Inferior parietal cortex (tissue), 1 donor: ENCODE measurements at regions not wholly inside any gene's neighbourhood (a gene's known extent, or its start where the extent isn't known, plus 50 kb on each side); places are given as distances from the start of the nearest gene placed in this dataset.

Experiments
- DNase-seq: peaks from one replicate; pipeline ENCODE4 v3.0.0-alpha.2; 2016; ENCODE audit errors: extremely low spot score

DNA sequence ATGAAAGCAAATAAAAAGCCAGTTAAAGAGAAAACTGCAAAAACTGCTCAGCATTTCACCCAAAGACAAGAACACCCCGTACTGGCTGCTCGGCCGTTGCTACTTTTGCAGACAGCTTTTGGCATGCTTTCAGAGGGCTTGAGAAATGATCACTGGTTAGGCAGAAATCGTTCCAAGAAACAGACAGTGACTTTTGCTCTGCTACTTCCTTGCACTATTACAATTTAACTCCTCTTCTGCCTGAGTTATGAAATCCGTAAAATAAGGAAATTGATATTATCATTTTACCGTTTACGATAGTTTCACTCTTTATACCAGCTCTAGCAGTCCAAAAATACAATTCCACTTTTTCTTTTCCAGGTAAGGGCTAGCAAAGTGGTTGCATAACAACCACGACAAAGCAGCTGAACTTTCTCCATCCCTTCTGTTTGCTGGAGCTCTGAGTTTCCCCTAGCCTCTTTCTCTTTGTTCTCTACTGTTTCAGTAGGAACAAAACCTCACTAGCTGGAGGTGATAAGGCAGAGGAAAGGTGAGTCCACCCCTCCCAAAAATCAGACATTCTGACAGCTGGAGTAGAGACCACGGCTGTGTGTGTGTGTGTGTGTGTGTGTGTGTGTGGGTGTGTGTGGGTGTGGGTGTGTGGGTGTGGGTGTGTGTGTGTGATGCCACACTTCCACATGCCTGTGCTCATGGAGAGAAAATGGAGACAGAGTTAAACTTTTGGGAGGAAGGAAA is 191.8 kb upstream of the RREB1 start:
- DNase-seq: peak; percentile 65

DNA sequence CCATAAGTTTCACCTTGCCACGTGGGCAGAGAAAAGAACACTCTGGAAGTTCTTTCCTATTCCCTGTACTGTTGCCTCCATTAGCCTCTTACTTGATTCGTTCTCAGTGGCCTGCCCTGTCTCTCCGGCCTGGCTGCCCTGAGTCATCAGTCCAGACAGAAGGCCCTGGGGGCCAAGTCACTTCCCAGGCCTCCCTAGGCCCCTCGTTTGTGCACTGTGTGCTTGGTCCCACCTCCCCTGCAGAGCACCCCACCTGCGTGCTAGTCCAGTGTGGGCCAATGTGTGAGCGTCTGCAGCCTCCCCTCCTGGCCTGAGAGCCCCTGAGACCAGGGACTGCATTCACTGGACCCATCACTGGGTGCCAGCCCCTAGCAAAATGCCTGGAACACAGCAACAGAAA is 191.2 kb upstream of the RREB1 start:
- DNase-seq: no peak

DNA sequence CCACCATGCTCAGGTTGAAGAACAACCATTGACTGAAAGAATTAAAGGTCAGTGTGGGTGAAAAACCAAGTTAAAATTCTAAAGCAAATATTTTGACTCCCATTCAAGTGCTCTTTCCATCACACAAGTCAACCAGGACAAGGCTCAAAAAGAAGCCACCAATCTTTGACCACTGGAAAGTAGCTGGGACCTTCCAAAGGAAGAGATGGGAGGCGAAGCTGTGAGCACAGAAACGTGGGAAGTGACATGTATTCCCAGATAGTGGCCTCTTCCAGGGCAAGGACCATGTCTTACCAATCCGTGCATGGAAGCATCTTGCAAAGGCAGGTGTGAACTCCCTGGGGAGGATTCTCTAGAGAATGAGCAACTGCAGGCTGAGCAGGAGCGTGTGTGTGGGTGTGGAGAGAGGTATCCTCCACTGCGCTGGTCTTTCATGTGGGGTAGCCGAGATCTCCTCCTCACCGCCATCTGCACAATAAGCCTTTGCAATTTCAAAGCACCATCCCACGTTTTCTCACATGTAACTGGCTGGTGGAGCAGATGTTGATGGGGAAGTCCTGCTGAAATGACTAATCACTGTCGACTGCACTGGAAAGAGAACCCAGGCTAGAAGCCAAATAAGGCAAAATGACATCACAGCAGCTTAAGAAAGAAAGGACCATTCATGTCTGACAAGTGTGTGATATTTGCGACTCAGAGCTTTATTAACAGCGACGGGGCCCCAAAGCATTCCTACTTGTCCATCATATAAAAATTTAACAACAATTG is 189.4 kb upstream of the RREB1 start:
- peak; percentile 60 for DNase-seq

DNA sequence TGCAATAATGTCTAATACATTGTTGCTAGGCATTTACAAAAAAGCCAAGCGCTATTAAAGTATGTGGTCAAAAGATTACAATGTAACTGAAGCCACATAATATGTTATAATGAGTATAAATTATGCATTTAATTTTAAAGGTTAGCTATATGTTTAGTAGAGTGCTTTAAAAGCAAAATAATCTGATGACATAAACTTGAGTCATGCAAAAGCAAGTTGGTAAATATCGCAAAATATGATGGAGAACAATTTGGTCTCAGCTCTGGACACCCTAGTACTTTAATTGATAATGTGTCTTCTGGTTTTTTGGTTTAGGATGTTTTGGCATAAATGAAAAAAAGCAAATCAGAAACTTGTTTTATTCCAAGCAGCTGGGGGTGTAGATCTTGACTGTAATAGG is 188.6 kb upstream of the RREB1 start:
- DNase-seq: no peak

DNA sequence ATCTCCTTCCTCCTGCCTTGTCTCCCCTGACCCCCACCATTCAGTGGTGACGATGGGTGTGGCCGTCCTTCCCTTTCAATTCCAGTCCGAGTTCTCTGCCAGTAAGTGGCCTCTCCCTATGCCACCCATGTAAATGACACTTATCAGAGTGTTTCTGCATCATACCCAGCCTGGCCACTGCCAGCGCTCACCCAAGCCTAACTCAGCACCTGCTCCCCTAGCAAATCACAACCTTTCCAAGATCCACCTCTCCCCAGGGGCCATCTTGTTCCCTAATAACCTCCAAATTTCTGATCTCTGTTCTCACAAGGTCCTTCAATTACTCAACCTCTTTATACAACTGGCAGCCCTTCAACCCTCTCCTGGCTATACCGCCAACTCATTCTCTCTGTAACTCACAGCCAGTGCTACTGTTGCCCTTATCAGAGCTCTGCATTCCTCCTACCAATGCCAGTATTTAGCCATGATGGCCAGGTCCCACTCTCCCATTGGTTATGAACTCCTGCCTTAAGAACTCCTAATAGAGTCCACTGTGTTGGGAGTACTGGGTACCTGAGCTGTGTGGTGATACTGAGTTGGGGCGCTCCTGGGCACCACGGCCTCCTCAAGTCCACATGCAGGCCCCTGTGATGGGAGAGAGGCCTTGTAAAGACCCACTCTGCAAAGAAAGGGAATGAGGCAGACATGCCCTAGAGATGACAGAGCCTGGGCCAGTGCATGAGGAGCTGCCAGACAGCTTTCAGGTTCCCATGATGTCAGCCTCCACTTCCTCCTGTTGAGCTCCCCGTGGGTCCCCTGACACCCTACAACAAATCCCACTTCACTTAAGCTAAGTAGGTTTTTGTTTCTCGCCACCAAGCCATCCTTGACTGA is 187.4 kb upstream of the RREB1 start:
- no peak for DNase-seq

DNA sequence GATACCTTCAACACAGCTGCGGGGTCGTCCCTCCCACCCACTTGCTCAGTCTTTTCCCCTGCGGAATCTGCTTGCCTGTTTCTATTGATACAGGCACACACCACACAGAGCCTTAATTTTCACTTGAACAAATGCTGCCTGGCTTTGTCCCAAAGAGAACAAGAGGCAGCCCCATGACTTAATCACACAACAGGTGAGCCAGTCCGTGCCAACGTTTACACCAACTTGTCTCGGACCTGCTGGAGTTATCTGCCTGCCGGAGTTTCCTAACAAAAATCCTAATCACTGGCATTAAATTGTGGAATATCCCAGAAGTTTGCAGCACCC is 186.8 kb upstream of the RREB1 start:
- no peak for DNase-seq

DNA sequence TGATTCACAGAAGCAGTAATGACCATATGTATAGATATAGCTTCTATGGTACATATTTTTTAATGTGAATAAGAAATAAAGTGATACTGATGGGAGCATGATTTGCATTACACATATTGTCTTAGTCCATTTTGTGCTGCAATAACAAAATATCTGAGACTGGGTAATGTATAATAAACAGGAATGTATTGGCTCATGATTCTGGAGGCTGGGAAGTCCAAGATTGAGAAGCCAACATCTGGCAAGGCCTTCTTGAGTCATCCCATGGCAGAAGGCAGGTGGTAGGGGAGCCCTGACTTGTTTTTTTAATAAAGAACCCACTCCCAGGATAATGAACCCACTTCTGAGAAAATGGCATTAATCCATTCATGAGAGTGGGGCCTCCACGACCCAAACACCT is 185.6 kb upstream of the RREB1 start:
- DNase-seq: no peak

DNA sequence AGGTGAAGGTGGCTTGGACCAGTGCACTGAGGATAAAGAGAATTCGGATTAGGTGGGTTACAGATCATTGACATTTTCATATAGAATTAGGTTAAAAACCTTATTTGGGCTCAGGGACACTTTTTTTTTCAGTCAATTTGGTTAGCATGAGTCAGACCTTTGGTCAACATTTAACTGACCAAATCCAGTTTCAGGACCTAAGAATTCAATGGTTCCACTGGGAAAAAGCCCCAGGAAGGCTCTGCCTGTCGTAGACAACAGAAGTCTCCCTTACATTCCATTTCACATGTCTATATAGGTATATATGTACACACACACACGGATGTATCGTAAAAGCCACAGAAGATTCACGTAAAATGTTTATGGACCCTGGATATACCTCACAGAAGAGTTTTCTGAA is 184.2 kb upstream of the RREB1 start:
- no peak for DNase-seq

DNA sequence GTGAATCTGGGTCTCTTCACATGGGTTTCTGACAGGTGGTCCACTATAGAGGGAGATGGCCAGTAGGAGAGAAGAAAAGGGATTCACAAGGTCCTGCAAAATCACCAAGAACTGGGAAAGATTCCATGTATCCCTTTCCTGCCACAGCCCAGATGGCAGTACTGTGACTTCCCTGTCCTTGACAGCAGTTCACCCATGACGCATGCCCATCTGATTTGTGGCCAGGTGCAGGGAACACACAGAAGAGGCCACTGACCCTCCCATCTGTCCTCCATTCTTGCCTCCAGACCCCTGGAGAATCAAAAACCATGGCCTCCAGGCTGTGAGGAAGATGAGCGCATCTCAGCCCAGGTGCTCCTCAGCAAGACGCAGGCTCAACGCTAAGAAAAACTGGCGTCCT is 183.1 kb upstream of the RREB1 start:
- no peak for DNase-seq

DNA sequence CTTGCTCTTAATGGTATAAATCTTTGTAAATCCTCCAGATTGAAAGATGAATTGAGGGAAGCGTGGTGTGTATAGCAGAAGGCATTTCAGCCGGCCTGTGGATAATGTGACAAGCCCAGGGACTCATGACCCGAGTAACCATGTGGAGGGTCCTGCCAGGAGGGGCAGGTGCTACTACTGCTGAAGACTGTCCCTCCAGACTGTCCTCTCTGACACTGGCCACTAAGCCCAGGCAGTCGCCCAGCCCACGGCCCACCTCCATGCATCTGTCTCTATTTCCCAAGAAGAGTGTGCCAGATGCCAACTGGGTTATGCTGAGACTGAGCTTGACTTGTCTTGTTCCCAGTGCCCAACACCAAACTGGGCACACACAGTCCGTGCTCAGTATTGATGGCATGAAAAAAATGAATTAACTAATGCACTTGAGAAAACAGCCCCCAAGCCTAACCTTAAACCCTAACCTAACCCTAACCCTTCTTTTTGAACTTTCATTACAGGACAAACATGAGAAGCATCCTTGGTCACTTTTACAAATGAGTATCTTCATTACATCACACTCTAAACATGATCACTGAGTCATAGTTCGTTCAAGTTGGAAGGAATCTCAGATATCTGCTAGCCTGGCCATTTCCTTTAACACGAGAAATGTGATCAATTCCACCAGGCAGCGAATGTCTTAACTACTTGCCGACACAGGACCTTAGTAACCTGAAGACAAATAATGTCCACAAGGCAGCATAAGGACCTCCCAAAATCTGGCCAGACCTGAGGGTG is 182.2 kb upstream of the RREB1 start:
- no peak for DNase-seq

DNA sequence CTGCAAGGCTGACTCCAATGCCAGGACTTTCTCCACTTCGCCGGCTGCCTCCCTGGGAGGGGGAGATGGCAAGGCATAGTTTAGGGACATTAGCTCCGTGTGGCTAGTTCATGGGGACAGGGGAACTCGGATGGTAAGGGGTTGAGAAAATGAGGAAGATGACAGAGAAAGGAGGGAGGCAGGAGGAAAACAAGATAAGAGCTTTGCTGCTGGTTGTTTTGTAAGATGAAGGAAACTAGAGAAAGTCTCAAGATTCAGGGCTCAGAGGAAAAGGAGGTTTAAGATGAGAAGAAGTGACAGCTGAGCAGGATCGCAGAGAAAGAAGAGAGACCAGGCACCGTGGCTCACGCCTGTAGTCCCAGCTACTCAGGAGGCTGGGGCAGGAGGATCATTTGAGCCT is 180.9 kb upstream of the RREB1 start:
- no peak for DNase-seq

DNA sequence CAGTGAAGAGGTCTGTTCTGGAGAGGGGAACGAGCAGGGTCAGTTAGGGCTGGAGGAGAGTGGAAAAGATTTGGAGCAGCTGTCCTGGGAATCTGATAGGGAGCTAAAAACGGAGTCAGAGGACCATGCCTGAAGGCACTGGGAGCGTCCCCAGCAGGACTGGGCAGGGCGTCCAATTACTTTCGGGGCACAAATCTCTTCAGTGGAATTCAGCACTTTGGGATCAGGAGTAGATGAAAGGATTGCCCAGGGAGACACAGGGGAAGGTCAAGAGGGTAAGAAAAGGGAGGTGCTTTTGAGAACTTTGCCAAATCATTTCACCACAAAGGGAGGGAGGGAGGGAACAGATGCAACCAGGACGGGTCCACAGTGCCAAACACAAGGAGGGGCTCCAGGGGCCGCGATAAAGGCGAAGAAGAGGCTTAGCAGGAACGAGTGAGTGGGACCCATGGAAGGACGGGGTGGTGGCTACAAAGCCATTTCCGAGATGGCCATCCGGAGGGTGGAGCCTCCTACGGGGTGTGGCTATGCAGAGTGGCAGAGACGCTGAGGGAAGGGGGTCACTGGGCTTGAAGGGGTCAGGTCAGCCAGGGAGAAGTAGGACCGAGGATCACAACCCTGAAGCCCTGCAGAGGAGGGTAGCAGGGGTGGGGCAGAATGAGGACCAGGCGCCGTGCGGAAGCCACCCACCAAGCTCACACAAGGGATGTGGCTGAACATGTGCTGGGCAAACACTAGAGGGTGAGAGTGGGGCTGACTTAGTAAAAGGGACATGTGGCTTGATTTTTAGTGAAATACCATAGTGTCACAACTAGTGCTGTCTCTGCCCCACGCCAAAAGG is 180.0 kb upstream of the RREB1 start:
- no peak for DNase-seq

DNA sequence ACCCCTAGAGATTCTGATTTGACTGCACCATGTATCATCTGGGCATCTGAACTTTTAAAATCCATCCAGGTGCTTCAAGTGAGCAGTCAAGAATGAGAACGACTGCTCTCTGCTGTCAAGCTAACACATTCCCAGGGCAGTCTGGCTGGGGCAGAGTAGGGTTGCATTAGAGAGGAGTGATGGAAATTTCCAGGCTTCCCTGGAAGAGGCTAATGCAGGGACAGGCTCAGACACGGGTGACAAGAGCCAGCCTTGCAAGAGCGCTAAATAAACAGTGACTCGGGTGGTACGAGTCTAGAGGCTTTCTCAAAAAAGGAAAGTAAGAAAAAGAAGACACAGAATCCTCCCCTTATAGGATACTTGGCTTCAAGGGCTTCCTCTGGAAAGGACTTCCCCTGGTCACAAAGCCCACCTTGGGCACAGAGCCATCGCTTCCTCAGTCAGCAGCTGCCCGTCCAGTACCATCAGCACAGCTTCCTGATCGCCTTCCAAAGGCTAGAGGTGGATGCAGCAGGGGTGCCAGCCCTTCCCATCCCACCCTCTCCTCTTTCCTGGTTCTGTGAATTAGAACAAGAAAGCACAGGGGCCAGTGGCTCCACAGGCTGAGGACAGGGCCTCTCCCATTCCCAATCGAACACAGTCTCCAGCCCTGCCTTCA is 177.4 kb upstream of the RREB1 start:
- no peak for DNase-seq

DNA sequence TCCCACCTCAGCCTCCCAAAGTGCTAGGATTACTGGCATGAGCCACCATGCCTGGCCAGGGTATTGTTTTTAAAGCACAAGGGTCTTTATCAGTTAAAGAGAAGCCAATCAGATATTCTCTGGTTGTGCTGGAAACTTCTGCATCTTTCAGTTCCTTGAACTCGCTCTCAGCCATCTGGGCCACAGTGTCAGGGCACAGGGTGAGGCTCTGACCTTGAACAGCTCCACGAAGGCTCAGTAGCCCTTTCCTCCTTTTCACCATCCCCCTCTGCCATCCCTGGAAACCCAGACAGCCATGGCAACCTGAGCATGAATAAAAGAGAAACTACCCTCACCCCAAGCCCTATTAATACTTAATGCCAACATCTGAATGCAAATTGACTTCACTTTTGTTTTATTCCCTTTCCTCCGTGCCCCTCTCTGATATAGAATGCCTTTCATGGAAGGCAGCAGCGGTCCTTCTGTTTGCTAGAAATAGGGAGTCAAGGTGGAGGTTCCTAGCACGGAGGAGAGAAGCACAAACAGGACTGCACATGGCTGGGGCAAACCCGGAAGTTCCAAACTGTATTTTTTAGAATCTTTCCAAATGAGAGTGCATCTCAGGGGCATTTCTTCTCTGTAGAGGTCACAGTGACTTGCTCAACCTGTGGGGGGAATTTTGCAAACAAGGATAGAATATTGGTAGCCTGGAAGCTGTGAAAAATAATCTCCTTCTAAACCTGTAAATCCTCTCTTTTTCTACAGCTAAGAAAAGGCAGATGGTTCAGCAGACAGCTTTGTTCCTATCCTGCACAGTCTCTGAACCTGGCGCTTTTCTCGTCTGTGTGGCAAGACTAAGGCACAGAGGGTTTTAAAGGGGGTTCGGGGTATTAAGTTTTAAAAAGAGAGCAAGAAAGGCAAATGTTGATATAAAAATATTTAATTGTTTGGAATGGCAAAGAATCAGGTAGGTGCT is 176.4 kb upstream of the RREB1 start:
- no peak for DNase-seq

DNA sequence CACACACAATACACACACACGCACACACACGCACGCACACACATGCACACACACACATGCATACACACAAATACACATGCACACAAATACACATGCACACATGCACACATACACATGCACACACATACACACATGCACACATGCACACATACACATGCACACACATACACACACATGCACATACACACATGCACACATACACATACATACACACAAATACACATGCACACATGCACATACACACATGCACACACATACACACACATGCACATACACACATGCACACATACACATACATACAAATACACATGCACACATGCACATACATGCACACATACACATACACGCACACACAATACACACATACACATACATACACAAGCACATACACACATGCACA is 175.4 kb upstream of the RREB1 start:
- no peak for DNase-seq

DNA sequence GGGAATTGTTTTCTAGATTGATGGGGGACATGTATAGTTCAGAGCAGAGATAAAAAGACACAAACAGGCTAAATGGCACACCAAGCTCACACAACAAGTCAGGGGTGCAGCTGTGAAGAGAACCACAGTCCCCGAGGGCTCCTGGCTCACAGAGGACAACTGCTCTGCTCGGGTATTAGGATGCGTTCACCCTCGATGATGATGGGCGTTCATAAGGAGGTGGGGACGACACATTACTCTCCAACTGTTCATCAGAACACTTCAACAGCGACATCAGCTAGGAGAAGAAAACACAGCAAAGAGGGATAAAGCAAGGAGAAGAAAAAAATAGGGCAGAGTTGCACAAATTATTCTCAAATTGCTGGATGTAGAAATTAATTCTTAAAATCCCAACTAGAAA is 174.8 kb upstream of the RREB1 start:
- DNase-seq: no peak

DNA sequence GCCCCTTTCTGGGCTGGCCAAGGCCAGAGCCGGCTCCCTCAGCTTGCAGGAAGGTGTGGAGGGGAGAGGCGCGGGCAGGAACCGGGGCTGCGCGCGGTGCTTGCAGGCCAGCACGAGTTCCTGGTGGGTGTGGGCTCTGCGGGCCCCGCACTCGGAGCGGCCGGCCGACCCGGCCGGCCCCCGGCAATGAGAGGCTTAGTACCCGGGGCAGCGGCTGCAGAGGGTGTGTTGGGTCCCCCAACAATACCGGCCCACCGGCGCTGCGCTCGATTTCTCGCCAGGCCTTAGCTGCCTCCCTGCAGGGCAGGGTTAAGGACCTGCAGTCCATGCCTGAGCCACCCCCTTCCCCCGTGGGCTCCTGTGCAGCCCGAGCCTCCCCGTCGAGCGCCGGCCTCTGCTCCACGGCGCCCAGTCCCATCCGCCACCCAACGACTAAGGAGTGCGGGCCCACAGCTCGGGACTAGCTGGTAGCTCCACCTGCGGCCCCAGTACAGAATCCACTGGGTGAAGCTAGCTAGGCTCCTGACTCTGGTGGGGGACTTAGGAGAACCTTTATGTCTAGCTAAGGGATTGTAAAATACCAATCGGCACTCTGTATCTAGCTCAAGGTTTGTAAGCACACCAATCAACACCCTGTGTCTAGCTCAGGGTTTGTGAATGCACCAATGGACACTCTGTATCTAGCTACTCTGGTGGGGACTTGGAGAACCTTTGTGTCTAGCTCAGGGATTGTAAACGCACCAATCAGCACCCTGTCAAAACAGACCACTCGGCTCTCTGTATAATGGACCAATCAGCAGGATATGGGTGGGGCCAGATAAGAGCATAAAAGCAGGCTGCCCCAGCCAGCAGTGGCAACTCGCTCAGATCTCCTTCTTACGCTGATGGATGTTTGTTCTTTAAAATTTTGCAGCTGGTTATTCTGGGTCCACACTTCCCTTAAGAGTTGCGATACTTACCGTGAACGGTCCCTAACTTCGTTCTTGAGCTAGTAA is 167.4 kb upstream of the RREB1 start:
- no peak for DNase-seq

DNA sequence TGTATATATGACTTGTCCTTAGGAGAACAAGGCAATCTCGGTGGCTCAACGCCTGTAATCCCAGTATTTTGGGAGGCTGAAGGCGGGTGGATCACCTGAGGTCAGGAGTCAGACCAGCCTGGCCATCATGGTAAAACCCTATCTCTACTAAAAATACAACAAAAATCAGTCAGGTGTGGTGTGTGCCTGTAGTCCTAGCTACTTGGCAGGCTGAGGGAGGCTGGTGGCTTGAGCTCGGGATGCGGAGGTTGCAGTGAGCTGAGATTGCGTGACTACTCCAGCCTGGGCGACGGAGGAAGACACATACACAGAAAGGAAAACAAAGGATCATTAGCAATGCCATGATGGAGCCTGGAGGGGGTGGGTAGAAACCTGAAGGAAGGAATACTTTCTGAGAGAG is 166.6 kb upstream of the RREB1 start:
- DNase-seq: no peak
